H1 (cell line): ENCODE measurements at regions not wholly inside any gene's neighbourhood (a gene's known extent, or its start where the extent isn't known, plus 50 kb on each side); places are given as distances from the start of the nearest gene placed in this dataset.

ENCODE experiments used
- CTCF ChIA-PET: fragments of 300-600 bp; sonication (Branson Sonifier 250); formaldehyde crosslinking; loops from one replicate; lab custom pipeline; 2021; ENCODE audit not compliant: partially characterized antibody; lab: Charles Lee
- POLR2A ChIA-PET: fragments of 300-600 bp; sonication (Branson Sonifier 250); formaldehyde crosslinking; loops from one replicate; lab custom pipeline; 2021; ENCODE audit warnings: inconsistent platforms; ENCODE audit not compliant: partially characterized antibody; lab: Charles Lee
- DNase-seq, 2 experiments: peaks; one replicate each; pipeline versions ENCODE4 v3.0.0 to v3.0.0-alpha.2; 2010 to 2022; ENCODE audit warnings: low spot score in 2 of 2, low read depth in 1 of 2, mixed read lengths in 1 of 2
- FAIRE-seq: peaks from 2 replicates; lab custom pipeline; 2011; peaks lifted over from hg19 to GRCh38; lab: Jason Lieb, UNC
- H2AFZ ChIP-seq: 2 replicates; pipeline ENCODE4 v1.8.1; 2012; ENCODE audit warnings: low read length, inconsistent platforms
- H2AK5ac ChIP-seq: 2 replicates; pipeline ENCODE4 v1.6.1; 2013; ENCODE audit warnings: low read depth, low read length
- H2BK120ac ChIP-seq: replicated peaks from 2 replicates; pipeline ENCODE3; 2013; ENCODE audit warnings: low read depth, low read length, inconsistent platforms
- H2BK12ac ChIP-seq: 2 replicates; pipeline ENCODE4 v1.6.1; 2013; ENCODE audit warnings: low read depth, low read length
- H2BK15ac ChIP-seq: 2 replicates; pipeline ENCODE4 v1.6.1; 2013; ENCODE audit warnings: low read length
- H2BK20ac ChIP-seq: 2 replicates; pipeline ENCODE4 v1.6.1; 2013; ENCODE audit warnings: low read length
- H2BK5ac ChIP-seq: 2 replicates; pipeline ENCODE4 v1.6.1; 2013; ENCODE audit warnings: low read depth, low read length
- H3K14ac ChIP-seq: 2 replicates; pipeline ENCODE4 v1.6.1; 2013; ENCODE audit warnings: inconsistent platforms; ENCODE audit not compliant: insufficient read length
- H3K18ac ChIP-seq: 2 replicates; pipeline ENCODE4 v1.6.1; 2013; ENCODE audit warnings: low read length; ENCODE audit errors: extremely low read depth
- H3K23ac ChIP-seq: 2 replicates; pipeline ENCODE4 v1.6.1; 2013; ENCODE audit warnings: inconsistent platforms; ENCODE audit not compliant: insufficient read length
- H3K23me2 ChIP-seq: 2 replicates; pipeline ENCODE4 v1.6.1; 2013; ENCODE audit warnings: low read depth, low read length
- H3K27ac ChIP-seq: 2 replicates; pipeline ENCODE4 v1.6.1; 2011; ENCODE audit warnings: low read depth, low read length, inconsistent platforms
- H3K27me3 ChIP-seq, 4 experiments: replicated peaks in 1 of 4; 1 replicate in 1 of 4; 2 replicates in 3 of 4; pipeline versions ENCODE4 v1.6.1 to v1.8.1; 2011 to 2013; ENCODE audit warnings: low read length in 3 of 4, mild to moderate bottlenecking in 3 of 4, inconsistent platforms in 2 of 4, mixed read lengths in 2 of 4, moderate library complexity in 1 of 4; ENCODE audit not compliant: control insufficient read depth in 3 of 4, insufficient read depth in 3 of 4; ENCODE audit errors: extremely low read depth in 1 of 4
- H3K36me3 ChIP-seq, 4 experiments: 2 replicates each; pipeline versions ENCODE4 v1.6.1 to v1.8.1; 2011 to 2013; ENCODE audit warnings: mild to moderate bottlenecking in 4 of 4, low read length in 3 of 4, moderate library complexity in 2 of 4, control low read depth in 1 of 4, inconsistent platforms in 1 of 4; ENCODE audit not compliant: insufficient read depth in 4 of 4, control insufficient read depth in 2 of 4
- H3K4ac ChIP-seq: replicated peaks from 2 replicates; pipeline ENCODE3; 2013; ENCODE audit warnings: low read length, low read depth, mixed read lengths, inconsistent platforms; ENCODE audit not compliant: insufficient read length
- H3K4me1 ChIP-seq, 4 experiments: replicated peaks in 1 of 4; 1 replicate in 1 of 4; 2 replicates in 3 of 4; pipeline versions ENCODE4 v1.6.1 to v1.8.1; 2011 to 2013; ENCODE audit warnings: low read length in 3 of 4, inconsistent platforms in 2 of 4, mixed read lengths in 1 of 4; ENCODE audit not compliant: insufficient read depth in 4 of 4, control insufficient read depth in 3 of 4
- H3K4me2 ChIP-seq, 2 experiments: 2 replicates each; pipeline versions ENCODE4 v1.6.1 to v1.8.1; 2011 to 2013; ENCODE audit warnings: low read depth in 2 of 2, low read length in 2 of 2, control low read depth in 1 of 2, inconsistent platforms in 1 of 2, mild to moderate bottlenecking in 1 of 2; ENCODE audit not compliant: insufficient read depth in 1 of 2
- H3K4me3 ChIP-seq, 4 experiments: fragments of 200-600, 300-600 bp in 1 of 4; sonication (generic), shearing (Covaris generic), sonication (Bioruptor Twin) in 1 of 4; 2 replicates each; pipeline versions ENCODE4 v1.5.1 to v1.8.1; 2011 to 2016; ENCODE audit warnings: low read length in 4 of 4, low read depth in 3 of 4, control low read depth in 2 of 4, inconsistent platforms in 2 of 4, mild to moderate bottlenecking in 2 of 4, mixed read lengths in 1 of 4, moderate library complexity in 1 of 4; ENCODE audit not compliant: insufficient read depth in 2 of 4; ENCODE audit errors: extremely low read depth in 1 of 4
- H3K56ac ChIP-seq: replicated peaks from 2 replicates; pipeline ENCODE3; 2013; ENCODE audit warnings: low read depth, mild to moderate bottlenecking, mixed read lengths, low read length, inconsistent platforms; ENCODE audit not compliant: insufficient read length
- H3K79me1 ChIP-seq: 2 replicates; pipeline ENCODE4 v1.6.1; 2013; ENCODE audit warnings: low read depth, low read length, control low read depth
- H3K79me2 ChIP-seq, 2 experiments: 2 replicates each; pipeline versions ENCODE4 v1.6.1 to v1.8.1; 2012 to 2013; ENCODE audit warnings: low read length in 2 of 2, mild to moderate bottlenecking in 2 of 2, inconsistent platforms in 1 of 2; ENCODE audit not compliant: insufficient read depth in 2 of 2, control insufficient read depth in 1 of 2
- H3K9ac ChIP-seq, 4 experiments: replicated peaks in 1 of 4; 1 replicate in 1 of 4; 2 replicates in 3 of 4; pipeline versions ENCODE4 v1.6.1 to v1.8.1; 2011 to 2013; ENCODE audit warnings: low read depth in 3 of 4, low read length in 3 of 4, control low read depth in 2 of 4, mild to moderate bottlenecking in 2 of 4, moderate library complexity in 2 of 4, inconsistent platforms in 1 of 4; ENCODE audit errors: extremely low read depth in 1 of 4
- H3K9me3 ChIP-seq, 2 experiments: 2 replicates each; pipeline versions ENCODE4 v1.6.1 to v1.8.1; 2012 to 2013; ENCODE audit warnings: mild to moderate bottlenecking in 2 of 2, moderate library complexity in 2 of 2, control low read depth in 1 of 2, inconsistent platforms in 1 of 2, low read depth in 1 of 2, low read length in 1 of 2, mixed read lengths in 1 of 2; ENCODE audit not compliant: insufficient read depth in 2 of 2
- H4K20me1 ChIP-seq, 2 experiments: replicated peaks in 1 of 2; 2 replicates each; pipeline versions ENCODE3 to v1.8.1; 2011 to 2013; ENCODE audit warnings: inconsistent platforms in 2 of 2, low read length in 2 of 2, mild to moderate bottlenecking in 1 of 2; ENCODE audit not compliant: insufficient read depth in 2 of 2, control insufficient read depth in 1 of 2
- H4K5ac ChIP-seq: 2 replicates; pipeline ENCODE4 v1.6.1; 2013; ENCODE audit warnings: low read length, low read depth, mixed read lengths, inconsistent platforms; ENCODE audit not compliant: insufficient read length
- H4K8ac ChIP-seq: 2 replicates; pipeline ENCODE4 v1.8.0; 2013; ENCODE audit warnings: mild to moderate bottlenecking, moderate library complexity, low read length, inconsistent platforms; ENCODE audit not compliant: insufficient read depth; ENCODE audit errors: extremely low read depth
- H4K91ac ChIP-seq: replicated peaks from 2 replicates; pipeline ENCODE3; 2013; ENCODE audit warnings: low read length, mixed read lengths, inconsistent platforms; ENCODE audit not compliant: insufficient read length
- CREB1 ChIP-seq: IDR thresholded peaks from 2 replicates; pipeline ENCODE4 v1.6.1; 2012; ENCODE audit warnings: inconsistent platforms
- EGR1 ChIP-seq: IDR thresholded peaks from 2 replicates; pipeline ENCODE4 v1.6.1; 2011; ENCODE audit warnings: low read depth, low read length, borderline replicate concordance
- FOSL1 ChIP-seq: IDR thresholded peaks from 2 replicates; pipeline ENCODE4 v1.6.1; 2011; ENCODE audit warnings: mild to moderate bottlenecking, low read depth, low read length, moderate library complexity; ENCODE audit not compliant: insufficient read depth
- HDAC2 ChIP-seq, 2 experiments: fragments of 300-600 bp in 1 of 2; sonication (generic) in 1 of 2; IDR thresholded peaks; 2 replicates each; pipeline ENCODE4 v1.6.1; 2011 to 2012; ENCODE audit warnings: low read depth in 2 of 2, low read length in 2 of 2, mild to moderate bottlenecking in 2 of 2, moderate library complexity in 2 of 2, borderline replicate concordance in 1 of 2, inconsistent platforms in 1 of 2
- JUND ChIP-seq: IDR thresholded peaks from 2 replicates; pipeline ENCODE4 v1.6.1; 2011; ENCODE audit warnings: mild to moderate bottlenecking, improper control_type of control experiment, low read length
- KDM5A ChIP-seq: fragments of 200-600 bp; IDR thresholded peaks from 2 replicates; pipeline ENCODE4 v1.7.1; 2012; ENCODE audit warnings: mild to moderate bottlenecking, low read length, inconsistent platforms, mixed read lengths
- MAX ChIP-seq: IDR thresholded peaks from 2 replicates; pipeline ENCODE4 v1.6.1; 2012; ENCODE audit warnings: inconsistent platforms
- POLR2AphosphoS5 ChIP-seq: IDR thresholded peaks from 2 replicates; pipeline ENCODE4 v1.6.1; 2011; ENCODE audit warnings: low read depth, low read length
- RXRA ChIP-seq: IDR thresholded peaks from 2 replicates; pipeline ENCODE4 v1.6.1; 2011; ENCODE audit warnings: low read depth, mild to moderate bottlenecking, low read length, moderate library complexity; ENCODE audit not compliant: insufficient read depth
- SIN3A ChIP-seq, 2 experiments: IDR thresholded peaks in 1 of 2; conservative IDR thresholded peaks in 1 of 2; 2 replicates each; pipeline ENCODE4 v1.6.1; 2011 to 2012; ENCODE audit warnings: low read length in 2 of 2, improper control_type of control experiment in 1 of 2, low read depth in 1 of 2, mild to moderate bottlenecking in 1 of 2
- SP1 ChIP-seq: IDR thresholded peaks from 2 replicates; pipeline ENCODE4 v1.6.1; 2011; ENCODE audit warnings: low read depth, low read length
- TAF1 ChIP-seq: IDR thresholded peaks from 2 replicates; pipeline ENCODE4 v1.6.1; 2011; ENCODE audit warnings: mild to moderate bottlenecking, low read depth, low read length
- TEAD4 ChIP-seq: IDR thresholded peaks from 2 replicates; pipeline ENCODE4 v1.6.1; 2012; ENCODE audit warnings: low read depth, low read length, inconsistent platforms, mixed read lengths
- YY1 ChIP-seq: IDR thresholded peaks from 2 replicates; pipeline ENCODE4 v1.6.1; 2011; ENCODE audit warnings: low read depth, mild to moderate bottlenecking, low read length
- WGBS, 2 experiments: shearing (Covaris generic) in 1 of 2; methylation state at CpG; one replicate each; pipeline versions ENCODE4 v1.1.6 to v1.1.7; 2013 to 2015; ENCODE audit warnings: low lambda C conversion rate in 2 of 2, mixed read lengths in 2 of 2, inconsistent platforms in 1 of 2, low coverage in 1 of 2, missing lambda C conversion rate in 1 of 2; ENCODE audit not compliant: insufficient replicate concordance in 2 of 2, insufficient coverage in 1 of 2, insufficient read length in 1 of 2; ENCODE audit errors: extremely low coverage in 1 of 2, missing lambda C conversion rate in 1 of 2; 5-methylcytosine and 5-hydroxymethylcytosine counted together

- no peak overlapping the region for H2BK120ac ChIP-seq
- no peak overlapping the region for H3K14ac ChIP-seq
- H3K18ac ChIP-seq = no peak overlapping the region; the same call in 1 of the 2 replicates
- CTCF ChIA-PET = interaction anchor here (1.0 to 1.7 kb wide), 4 partner anchors 11 to 153 kb away, joined by 3 to 4 read pairs (median 3); no protein-coding TSS in a partner anchor
- 63% methylated on average over 6 of the region's 6 CpGs; no CpG with 5 or more reads in 1 of the 2 experiments for WGBS, 2 experiments
- no peaks in the 10 kb centered on the region for H3K79me1 ChIP-seq
- no peak overlapping the region for H2BK5ac ChIP-seq
- H3K4me3 ChIP-seq = no peak overlapping the region
- H2BK12ac ChIP-seq = no peak overlapping the region
- H3K9ac ChIP-seq = no peak overlapping the region
- no peak overlapping the region for H2AK5ac ChIP-seq
- H3K27me3 ChIP-seq = no peaks in the 10 kb centered on the region
- peak; percentile 13 for FAIRE-seq
- H4K20me1 ChIP-seq = no peaks in the 10 kb centered on the region
- H3K4me1 ChIP-seq = peaks cover 0 to 5% (median 2%) of the 10 kb centered on the region in 4 experiments; a peak in 2 of 7 replicates
- no peak overlapping the region for H3K56ac ChIP-seq
- H3K36me3 ChIP-seq = no peaks in the 10 kb centered on the region
- H3K4ac ChIP-seq = no peak overlapping the region
- no peak overlapping the region for H4K8ac ChIP-seq
- no peaks in the 10 kb centered on the region for H3K79me2 ChIP-seq
- DNase-seq = no peak
- POLR2A ChIA-PET = no interaction called here
- H3K23me2 ChIP-seq = no peaks in the 10 kb centered on the region
- no peak overlapping the region for H4K5ac ChIP-seq
- no peak overlapping the region for H3K23ac ChIP-seq
- H3K27ac ChIP-seq = no peak overlapping the region
- no peak overlapping the region for H2BK15ac ChIP-seq
- H2BK20ac ChIP-seq = no peak overlapping the region
- H4K91ac ChIP-seq = no peak overlapping the region
- H3K4me2 ChIP-seq = no peak overlapping the region
- H2AFZ ChIP-seq = peak overlapping the region; percentile 48
- peaks cover 0 to 4% of the 10 kb centered on the region in 2 experiments; a peak in 1 of 4 replicates for H3K9me3 ChIP-seq
- TF ChIP-seq POLR2AphosphoS5 (no peak), TAF1 (no peak), FOSL1 (no peak), CREB1 (no peak), HDAC2 (IDR thresholded peaks at IDR 0.05; ENCODE audit: borderline replicate concordance in 1 of 2, low read depth in 2 of 2, low read length in 2 of 2) (no peak), RXRA (no peak), KDM5A (no peak), TEAD4 (no peak), YY1 (no peak), MAX (no peak), EGR1 (no peak), SP1 (no peak), SIN3A (conservative IDR thresholded peaks at IDR 0.05 in 1 of 2, IDR thresholded peaks at IDR 0.05 in 1 of 2; ENCODE audit: low read depth in 1 of 2, low read length in 2 of 2) (no peak), JUND (no peak)
Measured at GRCh38 chr3:144128108-144128892, 156.7 kb downstream of the DIPK2A start.
